ENCODE measurements at regions not wholly inside any gene's neighbourhood (a gene's known extent, or its start where the extent isn't known, plus 50 kb on each side); places are given as distances from the start of the nearest gene placed in this dataset.

DNA sequence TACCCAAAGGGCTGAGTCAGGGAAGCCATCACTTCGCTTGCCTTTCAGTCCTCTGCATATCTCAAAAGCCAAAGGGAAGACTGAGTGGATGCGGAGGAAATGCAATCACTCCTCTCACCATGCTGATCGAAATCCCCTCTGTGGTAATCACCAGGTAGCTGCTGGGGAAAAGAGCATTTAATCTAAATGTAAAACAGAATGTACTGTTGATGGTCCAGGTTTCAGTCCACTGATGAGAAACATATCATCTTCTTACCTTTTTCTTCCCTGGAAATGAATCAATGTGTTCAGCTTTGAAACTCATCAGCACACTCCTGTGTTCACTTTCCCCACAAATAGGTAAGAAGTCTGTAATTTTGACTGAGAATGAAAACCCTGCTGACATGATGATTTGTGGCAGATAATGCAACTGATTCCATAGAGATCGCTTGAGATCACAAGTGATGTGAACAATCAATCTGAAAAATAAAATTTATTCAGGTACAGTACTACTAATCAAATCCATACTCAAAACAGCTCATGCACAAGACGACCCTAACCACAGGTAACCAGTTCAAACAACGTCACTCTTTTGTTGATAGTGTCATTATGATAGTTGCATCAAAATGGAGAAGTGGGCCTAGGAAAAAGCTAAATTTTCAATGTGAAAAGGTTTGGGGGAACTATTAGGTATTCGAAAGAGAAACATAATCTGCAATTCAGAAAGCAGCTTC is 454.0 kb upstream of the RGMB start:
- CTCF ChIA-PET (ENCODE audit: partially characterized antibody) = interaction anchor here (0.6 to 1.1 kb wide), 6 partner anchors 21 to 512 kb away, joined by 3 to 4 read pairs (median 3); no protein-coding TSS in a partner anchor
- Histone ChIP-seq H3K79me2 (ENCODE audit: control insufficient read depth in 1 of 2, insufficient read depth in 2 of 2, low read length in 2 of 2) (no peaks in the 10 kb centered on the region), H3K36me3 (ENCODE audit: control insufficient read depth in 2 of 4, insufficient read depth in 4 of 4, low read length in 3 of 4) (no peaks in the 10 kb centered on the region), H2BK15ac (ENCODE audit: low read length) (no peak overlapping the region), H3K18ac (ENCODE audit: extremely low read depth, low read length) (no peak overlapping the region), H3K9me3 (ENCODE audit: insufficient read depth in 2 of 2, low read depth in 1 of 2, low read length in 1 of 2) (no peaks in the 10 kb centered on the region), H4K91ac (replicated peaks; ENCODE audit: insufficient read length, low read length) (no peak overlapping the region), H3K4me2 (ENCODE audit: insufficient read depth in 1 of 2, low read depth in 2 of 2, low read length in 2 of 2) (no peak overlapping the region), H2BK5ac (ENCODE audit: low read depth, low read length) (no peak overlapping the region), H3K4me3 (ENCODE audit: extremely low read depth in 1 of 4, insufficient read depth in 2 of 4, low read depth in 3 of 4, low read length in 4 of 4) (no peak overlapping the region), H2BK120ac (replicated peaks; ENCODE audit: low read depth, low read length) (no peak overlapping the region), H2BK12ac (ENCODE audit: low read depth, low read length) (peak overlapping the region; percentile 46; the same call in 1 of the 2 replicates), H3K56ac (replicated peaks; ENCODE audit: insufficient read length, low read depth, low read length) (no peak overlapping the region), H4K8ac (ENCODE audit: extremely low read depth, insufficient read depth, low read length) (no peak overlapping the region), H2AFZ (ENCODE audit: low read length) (peak overlapping the region; percentile 61; the same call in 1 of the 2 replicates), H3K4me1 (replicated peaks in 1 of 4; ENCODE audit: control insufficient read depth in 3 of 4, insufficient read depth in 4 of 4, low read length in 3 of 4) (peaks cover 0 to 5% (median 2%) of the 10 kb centered on the region in 4 experiments; a peak in 3 of 7 replicates), H3K27me3 (replicated peaks in 1 of 4; ENCODE audit: control insufficient read depth in 3 of 4, extremely low read depth in 1 of 4, insufficient read depth in 3 of 4, low read length in 3 of 4) (no peaks in the 10 kb centered on the region), H3K23ac (ENCODE audit: insufficient read length) (no peak overlapping the region), H4K20me1 (replicated peaks in 1 of 2; ENCODE audit: control insufficient read depth in 1 of 2, insufficient read depth in 2 of 2, low read length in 2 of 2) (no peaks in the 10 kb centered on the region), H3K14ac (ENCODE audit: insufficient read length) (no peak overlapping the region), H2AK5ac (ENCODE audit: low read depth, low read length) (no peak overlapping the region), H3K27ac (ENCODE audit: low read depth, low read length) (no peak overlapping the region), H4K5ac (ENCODE audit: insufficient read length, low read depth, low read length) (no peak overlapping the region), H3K4ac (replicated peaks; ENCODE audit: insufficient read length, low read depth, low read length) (no peak overlapping the region), H3K79me1 (ENCODE audit: low read depth, low read length) (no peaks in the 10 kb centered on the region), H3K9ac (replicated peaks in 1 of 4; ENCODE audit: extremely low read depth in 1 of 4, low read depth in 3 of 4, low read length in 3 of 4) (no peak overlapping the region), H2BK20ac (ENCODE audit: low read length) (no peak overlapping the region), H3K23me2 (ENCODE audit: low read depth, low read length) (no peaks in the 10 kb centered on the region)
- POLR2A ChIA-PET (ENCODE audit: partially characterized antibody) = no interaction called here
- FAIRE-seq (no peak), DNase-seq (ENCODE audit: low read depth in 1 of 2, low spot score in 2 of 2) (no peak)
- WGBS, 2 experiments (ENCODE audit: extremely low coverage in 1 of 2, insufficient coverage in 1 of 2, insufficient read length in 1 of 2, insufficient replicate concordance in 2 of 2, low coverage in 1 of 2, low lambda C conversion rate in 2 of 2, missing lambda C conversion rate in 1 of 2) = 66% methylated on average over 7 of the region's 7 CpGs; no CpG with 5 or more reads in 1 of the 2 experiments
- TF ChIP-seq, protein P1, sequence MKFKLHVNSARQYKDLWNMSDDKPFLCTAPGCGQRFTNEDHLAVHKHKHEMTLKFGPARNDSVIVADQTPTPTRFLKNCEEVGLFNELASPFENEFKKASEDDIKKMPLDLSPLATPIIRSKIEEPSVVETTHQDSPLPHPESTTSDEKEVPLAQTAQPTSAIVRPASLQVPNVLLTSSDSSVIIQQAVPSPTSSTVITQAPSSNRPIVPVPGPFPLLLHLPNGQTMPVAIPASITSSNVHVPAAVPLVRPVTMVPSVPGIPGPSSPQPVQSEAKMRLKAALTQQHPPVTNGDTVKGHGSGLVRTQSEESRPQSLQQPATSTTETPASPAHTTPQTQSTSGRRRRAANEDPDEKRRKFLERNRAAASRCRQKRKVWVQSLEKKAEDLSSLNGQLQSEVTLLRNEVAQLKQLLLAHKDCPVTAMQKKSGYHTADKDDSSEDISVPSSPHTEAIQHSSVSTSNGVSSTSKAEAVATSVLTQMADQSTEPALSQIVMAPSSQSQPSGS (IDR thresholded peaks at IDR 0.05; ENCODE audit: low read length) = no peak
- TF ChIP-seq KDM1A (IDR thresholded peaks at IDR 0.05; ENCODE audit: borderline replicate concordance, low read length) (no peak), CHD1 (IDR thresholded peaks at IDR 0.05; ENCODE audit: low read depth, low read length) (no peak), NRF1 (IDR thresholded peaks at IDR 0.05; ENCODE audit: low read depth, low read length) (no peak), JUND (IDR thresholded peaks at IDR 0.05; ENCODE audit: low read length) (no peak), SIN3A (conservative IDR thresholded peaks at IDR 0.05 in 1 of 2, IDR thresholded peaks at IDR 0.05 in 1 of 2; ENCODE audit: low read depth in 1 of 2, low read length in 2 of 2) (no peak), POU5F1 (IDR thresholded peaks at IDR 0.05; ENCODE audit: low read depth, low read length) (no peak), ZNF274 (IDR thresholded peaks at IDR 0.05; ENCODE audit: borderline replicate concordance, extremely low read depth, low read length) (no peak), TEAD4 (IDR thresholded peaks at IDR 0.05; ENCODE audit: low read depth, low read length) (no peak), RAD21 (IDR thresholded peaks at IDR 0.05 in 1 of 2, conservative IDR thresholded peaks at IDR 0.05 in 1 of 2; ENCODE audit: low read depth in 2 of 2, low read length in 2 of 2) (no peak), RXRA (IDR thresholded peaks at IDR 0.05; ENCODE audit: insufficient read depth, low read depth, low read length) (no peak)

Measured in H1 (cell line).